PFSK-1 (cell line): ENCODE measurements at regions not wholly inside any gene's neighbourhood (a gene's known extent, or its start where the extent isn't known, plus 50 kb on each side); places are given as distances from the start of the nearest gene placed in this dataset.

Source experiments
- POLR2AphosphoS5 ChIP-seq: IDR thresholded peaks from 2 replicates; pipeline ENCODE4 v1.6.1; 2012; ENCODE audit warnings: low read depth, mild to moderate bottlenecking, control low read depth, low read length, moderate library complexity
- REST ChIP-seq, 2 experiments: IDR thresholded peaks; 2 replicates each; pipeline versions ENCODE4 v1.6.1 to v1.8.0; 2011 to 2012; ENCODE audit warnings: low read depth in 2 of 2, low read length in 2 of 2, control low read depth in 1 of 2, inconsistent platforms in 1 of 2, mild to moderate bottlenecking in 1 of 2, moderate library complexity in 1 of 2; ENCODE audit not compliant: insufficient read depth in 1 of 2

GRCh38 chr3:153070511-153070868 lies 91.5 kb upstream of the RAP2B start:
- TF ChIP-seq POLR2AphosphoS5 = no peak
- TF ChIP-seq REST (IDR thresholded peaks at IDR 0.05; ENCODE audit: insufficient read depth in 1 of 2, low read depth in 2 of 2, low read length in 2 of 2) = no peak
